Suprapubic skin (tissue), 4 donors: ENCODE measurements at regions not wholly inside any gene's neighbourhood (a gene's known extent, or its start where the extent isn't known, plus 50 kb on each side); places are given as distances from the start of the nearest gene placed in this dataset.

Experiments
- DNase-seq, 2 donors: peaks; one replicate each; pipeline ENCODE4 v3.0.0-alpha.2; 2019; ENCODE audit warnings: low spot score in 2 of 2
- H3K27ac ChIP-seq: fragments of 200-600 bp; sonication (generic); one replicate; pipeline ENCODE4 v1.5.1; 2019
- H3K27me3 ChIP-seq: fragments of 200-600 bp; sonication (generic); one replicate; pipeline ENCODE4 v1.5.1; 2019
- H3K36me3 ChIP-seq: fragments of 200-600 bp; sonication (generic); one replicate; pipeline ENCODE4 v1.5.1; 2019
- H3K4me1 ChIP-seq: fragments of 200-600 bp; sonication (generic); one replicate; pipeline ENCODE4 v1.5.1; 2019
- H3K4me3 ChIP-seq: fragments of 200-600 bp; sonication (generic); one replicate; pipeline ENCODE4 v1.5.1; 2019; ENCODE audit warnings: mild to moderate bottlenecking
- H3K9me3 ChIP-seq: fragments of 200-600 bp; sonication (generic); one replicate; pipeline ENCODE4 v1.5.1; 2019
- CTCF ChIP-seq, 2 donors: fragments of 200-600 bp in 1 of 2; fragments of 450-650 bp in 1 of 2; sonication (generic) in 1 of 2; IDR thresholded peaks; one replicate each; pipeline ENCODE4 v1.5.1; 2016 to 2019; ENCODE audit warnings: antibody characterized with exemption in 2 of 2, mild to moderate bottlenecking in 1 of 2, moderate library complexity in 1 of 2
- EP300 ChIP-seq: sonication (generic); formaldehyde crosslinking; IDR thresholded peaks from one replicate; pipeline ENCODE4 v1.6.1; 2017; ENCODE audit warnings: antibody characterized with exemption
- POLR2A ChIP-seq, 2 donors: fragments of 450-650 bp; IDR thresholded peaks; one replicate each; pipeline ENCODE4 v1.6.1; 2017; ENCODE audit warnings: antibody characterized with exemption in 2 of 2, mild to moderate bottlenecking in 2 of 2, moderate library complexity in 2 of 2
- POLR2AphosphoS5 ChIP-seq, 3 donors: sonication (generic); formaldehyde crosslinking; IDR thresholded peaks; one replicate each; pipeline ENCODE4 v1.6.1; 2017; ENCODE audit warnings: antibody characterized with exemption in 3 of 3
- WGBS: methylation state at CpG from one replicate; pipeline ENCODE4 v1.1.5; 2018; 5-methylcytosine and 5-hydroxymethylcytosine counted together

GRCh38 chr7:94099679-94100078 lies 95.5 kb upstream of the BET1 start:
- Histone ChIP-seq H3K27ac (no peak overlapping the region), H3K4me1 (no peaks in the 10 kb centered on the region), H3K9me3 (no peaks in the 10 kb centered on the region), H3K36me3 (no peaks in the 10 kb centered on the region), H3K27me3 (no peaks in the 10 kb centered on the region), H3K4me3 (no peak overlapping the region)
- 87% methylated on average over 1 of the region's 1 CpG for WGBS
- no peak for DNase-seq
- no peak for TF ChIP-seq EP300
- no peak for TF ChIP-seq POLR2A (IDR thresholded peaks at IDR 0.05)
- TF ChIP-seq POLR2AphosphoS5 (IDR thresholded peaks at IDR 0.05), result no peak
- TF ChIP-seq CTCF (IDR thresholded peaks at IDR 0.05), result no peak

- Histone ChIP-seq H3K9me3 (no peaks in the 10 kb centered on the region), H3K27me3 (no peaks in the 10 kb centered on the region), H3K4me1 (no peaks in the 10 kb centered on the region), H3K36me3 (no peaks in the 10 kb centered on the region), H3K4me3 (no peak overlapping the region), H3K27ac (no peak overlapping the region)
- WGBS, result 88% methylated on average over 13 of the region's 27 CpGs
- no peak for TF ChIP-seq POLR2AphosphoS5 (IDR thresholded peaks at IDR 0.05)
- TF ChIP-seq EP300, result no peak
- TF ChIP-seq POLR2A (IDR thresholded peaks at IDR 0.05), result no peak
- no peak for TF ChIP-seq CTCF (IDR thresholded peaks at IDR 0.05)
- DNase-seq, result no peak
Measured at GRCh38 chr7:94100723-94101345, 96.7 kb upstream of the BET1 start.

- Histone ChIP-seq H3K9me3 (no peaks in the 10 kb centered on the region), H3K4me3 (no peak overlapping the region), H3K4me1 (no peaks in the 10 kb centered on the region), H3K36me3 (no peaks in the 10 kb centered on the region), H3K27me3 (no peaks in the 10 kb centered on the region), H3K27ac (no peak overlapping the region)
- TF ChIP-seq EP300 (no peak), CTCF (IDR thresholded peaks at IDR 0.05) (no peak), POLR2A (IDR thresholded peaks at IDR 0.05) (no peak)
- DNase-seq, result no peak
- 90% methylated on average over 1 of the region's 1 CpG for WGBS
Measured at GRCh38 chr7:94104301-94104700, 100.1 kb upstream of the BET1 start.

- WGBS, result 88% methylated on average over 5 of the region's 5 CpGs
- H3K4me3 ChIP-seq, result no peak overlapping the region
- H3K27me3 ChIP-seq, result no peaks in the 10 kb centered on the region
- TF ChIP-seq CTCF (IDR thresholded peaks at IDR 0.05) (no peak), POLR2A (IDR thresholded peaks at IDR 0.05) (no peak), EP300 (no peak), POLR2AphosphoS5 (IDR thresholded peaks at IDR 0.05) (no peak)
- H3K36me3 ChIP-seq, result no peaks in the 10 kb centered on the region
- H3K4me1 ChIP-seq, result no peaks in the 10 kb centered on the region
- DNase-seq, result no peak
- H3K27ac ChIP-seq, result no peak overlapping the region
- no peaks in the 10 kb centered on the region for H3K9me3 ChIP-seq
Measured at GRCh38 chr7:94109556-94109955, 105.4 kb upstream of the BET1 start.

- H3K4me3 ChIP-seq, result no peak overlapping the region
- WGBS, result 84% methylated on average over 2 of the region's 2 CpGs
- TF ChIP-seq POLR2A (IDR thresholded peaks at IDR 0.05), result no peak
- no peak for TF ChIP-seq EP300
- no peak for TF ChIP-seq CTCF (IDR thresholded peaks at IDR 0.05)
- no peak for TF ChIP-seq POLR2AphosphoS5 (IDR thresholded peaks at IDR 0.05)
- no peak overlapping the region for H3K27ac ChIP-seq
- H3K27me3 ChIP-seq, result no peaks in the 10 kb centered on the region
- H3K36me3 ChIP-seq, result no peaks in the 10 kb centered on the region
- DNase-seq, result no peak
- no peaks in the 10 kb centered on the region for H3K9me3 ChIP-seq
- no peaks in the 10 kb centered on the region for H3K4me1 ChIP-seq
Measured at GRCh38 chr7:94111009-94111408, 106.9 kb upstream of the BET1 start.
